ENCODE measurements at regions not wholly inside any gene's neighbourhood (a gene's known extent, or its start where the extent isn't known, plus 50 kb on each side); places are given as distances from the start of the nearest gene placed in this dataset.

DNA sequence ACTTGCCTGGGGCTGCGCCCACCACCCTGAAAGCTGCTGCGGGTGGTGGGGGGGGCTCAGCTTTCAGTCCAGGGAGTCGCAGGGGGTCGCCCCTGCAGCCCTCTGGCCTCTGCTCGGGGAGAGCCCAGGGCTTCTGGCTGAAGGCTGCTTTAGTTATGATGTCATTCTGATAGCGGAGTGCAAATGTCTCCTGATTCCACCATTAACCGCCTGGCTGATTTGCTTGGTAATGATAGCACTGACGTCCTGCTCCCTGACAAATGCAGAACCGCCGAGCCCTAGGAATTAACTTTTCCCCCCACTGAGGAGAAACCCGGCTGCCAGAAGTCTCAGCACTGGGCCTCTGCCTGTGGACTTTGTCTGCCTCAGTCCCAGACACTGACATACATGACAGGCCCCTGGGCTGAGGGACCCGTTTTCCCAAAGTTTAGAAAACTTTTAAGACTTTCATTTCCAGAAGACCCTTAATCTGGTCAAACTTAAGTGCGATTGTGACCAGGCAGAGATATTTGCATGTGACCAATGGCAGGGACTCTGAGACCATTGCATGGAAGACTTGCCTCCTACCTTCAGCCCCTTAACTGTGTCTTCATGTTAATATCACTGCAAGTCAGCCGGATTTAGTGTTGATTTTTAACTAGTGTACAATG, 142.5 kb upstream of the ZNF536 start:
- Histone ChIP-seq H3K4me3 (ENCODE audit: low read depth, low read length) (no peak overlapping the region), H3K36me3 (ENCODE audit: control insufficient read depth, insufficient read depth, low read length) (no peaks in the 10 kb centered on the region), H3K27me3 (ENCODE audit: control insufficient read depth, insufficient read depth, low read length) (peaks cover 18% of the 10 kb centered on the region)
- ChIA-PET CTCF (no interaction called here), POLR2A (no interaction called here)
- TF ChIP-seq, protein P1, sequence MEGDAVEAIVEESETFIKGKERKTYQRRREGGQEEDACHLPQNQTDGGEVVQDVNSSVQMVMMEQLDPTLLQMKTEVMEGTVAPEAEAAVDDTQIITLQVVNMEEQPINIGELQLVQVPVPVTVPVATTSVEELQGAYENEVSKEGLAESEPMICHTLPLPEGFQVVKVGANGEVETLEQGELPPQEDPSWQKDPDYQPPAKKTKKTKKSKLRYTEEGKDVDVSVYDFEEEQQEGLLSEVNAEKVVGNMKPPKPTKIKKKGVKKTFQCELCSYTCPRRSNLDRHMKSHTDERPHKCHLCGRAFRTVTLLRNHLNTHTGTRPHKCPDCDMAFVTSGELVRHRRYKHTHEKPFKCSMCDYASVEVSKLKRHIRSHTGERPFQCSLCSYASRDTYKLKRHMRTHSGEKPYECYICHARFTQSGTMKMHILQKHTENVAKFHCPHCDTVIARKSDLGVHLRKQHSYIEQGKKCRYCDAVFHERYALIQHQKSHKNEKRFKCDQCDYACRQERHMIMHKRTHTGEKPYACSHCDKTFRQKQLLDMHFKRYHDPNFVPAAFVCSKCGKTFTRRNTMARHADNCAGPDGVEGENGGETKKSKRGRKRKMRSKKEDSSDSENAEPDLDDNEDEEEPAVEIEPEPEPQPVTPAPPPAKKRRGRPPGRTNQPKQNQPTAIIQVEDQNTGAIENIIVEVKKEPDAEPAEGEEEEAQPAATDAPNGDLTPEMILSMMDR (IDR thresholded peaks at IDR 0.05; ENCODE audit: insufficient read depth, low read depth, low read length) = no peak
- no peak for DNase-seq (ENCODE audit: low read depth)

DNA sequence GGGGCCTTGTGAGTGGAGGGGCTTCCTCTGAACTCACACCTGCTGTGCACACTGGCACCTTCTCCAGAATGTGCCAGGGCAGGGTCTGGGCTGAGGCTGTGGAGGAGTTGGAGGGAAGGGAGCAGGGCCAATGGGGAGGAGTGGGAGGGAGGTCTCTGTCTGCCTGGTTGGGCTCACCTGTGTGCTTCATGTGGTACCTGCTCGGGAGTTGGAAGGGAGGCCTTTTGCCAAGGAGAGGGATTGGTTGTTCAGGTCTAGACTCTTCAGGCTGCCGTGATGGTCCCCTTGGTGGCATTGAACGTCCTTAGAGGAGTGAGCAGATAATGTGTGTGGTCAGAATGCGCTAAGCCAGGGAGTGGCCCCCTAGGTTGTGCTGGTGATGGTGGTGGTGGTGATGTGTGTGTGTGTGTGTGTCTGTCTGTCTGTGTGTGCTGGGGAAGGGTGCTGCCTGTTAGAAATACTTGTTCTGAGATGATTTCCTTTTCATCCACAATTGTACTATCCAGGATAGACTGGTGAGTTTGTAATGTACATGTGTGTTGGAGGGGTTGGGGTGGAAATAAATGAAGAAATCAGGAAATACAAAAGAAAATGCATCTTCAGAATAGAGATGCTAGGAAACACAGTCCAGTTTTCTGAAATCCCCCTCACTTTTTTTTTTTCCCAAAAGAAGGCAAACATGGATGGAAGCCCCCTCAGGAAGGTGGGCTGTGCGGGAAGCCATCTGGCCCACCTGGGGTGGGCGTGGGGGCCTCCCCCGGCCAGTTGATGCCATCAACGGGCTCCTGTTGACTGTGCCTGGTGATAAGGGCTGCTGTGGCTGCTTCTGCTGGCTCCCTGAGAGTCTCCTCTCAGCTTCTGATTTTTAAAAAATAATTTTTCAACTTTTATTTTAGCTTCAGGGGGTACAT, 140.5 kb upstream of the ZNF536 start:
- Histone ChIP-seq H3K4me3 (ENCODE audit: low read depth, low read length) (no peak overlapping the region), H3K27me3 (ENCODE audit: control insufficient read depth, insufficient read depth, low read length) (peaks cover 8% of the 10 kb centered on the region), H3K36me3 (ENCODE audit: control insufficient read depth, insufficient read depth, low read length) (no peaks in the 10 kb centered on the region)
- TF ChIP-seq, protein P1 (IDR thresholded peaks at IDR 0.05; ENCODE audit: insufficient read depth, low read depth, low read length) = no peak
- ChIA-PET POLR2A (no interaction called here), CTCF (no interaction called here)
- no peak for DNase-seq (ENCODE audit: low read depth)

DNA sequence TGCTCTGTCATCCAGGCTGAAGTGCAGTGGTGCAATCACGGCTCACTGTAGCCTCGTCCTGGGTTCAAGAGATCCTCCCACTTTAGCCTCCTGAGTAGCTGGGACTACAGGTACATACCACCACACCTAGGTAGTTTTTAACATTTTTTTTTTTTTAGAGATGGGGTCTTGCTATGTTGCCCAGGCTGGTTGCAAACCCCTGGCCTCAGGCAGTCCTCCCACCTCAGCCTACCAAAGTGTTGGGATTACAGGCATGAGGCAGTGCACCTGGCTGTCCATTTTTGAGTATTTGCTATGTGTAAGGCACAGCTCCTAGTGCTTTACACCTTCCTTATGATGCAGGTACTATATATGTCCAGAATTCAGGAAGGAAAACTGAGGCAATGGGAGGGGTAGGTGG, 138.8 kb upstream of the ZNF536 start:
- Histone ChIP-seq H3K36me3 (ENCODE audit: control insufficient read depth, insufficient read depth, low read length) (no peaks in the 10 kb centered on the region), H3K4me3 (ENCODE audit: low read depth, low read length) (no peak overlapping the region), H3K27me3 (ENCODE audit: control insufficient read depth, insufficient read depth, low read length) (peaks cover 4% of the 10 kb centered on the region)
- no peak for DNase-seq (ENCODE audit: low read depth)
- TF ChIP-seq, protein P1 (IDR thresholded peaks at IDR 0.05; ENCODE audit: insufficient read depth, low read depth, low read length) = no peak
- POLR2A ChIA-PET = no interaction called here
- CTCF ChIA-PET = no interaction called here

DNA sequence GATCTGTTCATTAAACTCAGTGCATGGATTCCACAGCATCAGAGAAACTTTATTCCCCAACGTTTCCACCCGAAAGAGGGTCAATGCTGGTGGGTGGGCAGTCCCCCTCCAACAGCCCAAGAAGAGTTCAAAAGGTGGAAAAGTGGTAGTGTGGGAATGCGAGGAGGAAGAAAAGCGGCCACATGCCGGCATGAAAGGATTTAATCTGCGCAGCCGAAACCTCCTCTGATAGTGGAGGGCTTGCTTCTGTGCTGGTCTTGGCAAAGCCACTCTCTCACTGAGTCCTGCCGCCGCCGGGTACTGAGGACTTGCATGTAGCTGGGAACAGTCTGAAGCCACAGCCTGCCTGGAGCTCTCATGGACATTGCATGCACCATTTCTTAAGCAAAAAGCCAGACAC, 136.2 kb upstream of the ZNF536 start:
- TF ChIP-seq, protein P1 (IDR thresholded peaks at IDR 0.05; ENCODE audit: insufficient read depth, low read depth, low read length) = no peak
- Histone ChIP-seq H3K27me3 (ENCODE audit: control insufficient read depth, insufficient read depth, low read length) (no peaks in the 10 kb centered on the region), H3K36me3 (ENCODE audit: control insufficient read depth, insufficient read depth, low read length) (no peaks in the 10 kb centered on the region), H3K4me3 (ENCODE audit: low read depth, low read length) (no peak overlapping the region)
- ChIA-PET POLR2A (no interaction called here), CTCF (interaction anchor here (0.6 kb wide), 1 partner anchor 413 kb away, joined by 3 read pairs; no protein-coding TSS in a partner anchor)
- DNase-seq (ENCODE audit: low read depth) = no peak

DNA sequence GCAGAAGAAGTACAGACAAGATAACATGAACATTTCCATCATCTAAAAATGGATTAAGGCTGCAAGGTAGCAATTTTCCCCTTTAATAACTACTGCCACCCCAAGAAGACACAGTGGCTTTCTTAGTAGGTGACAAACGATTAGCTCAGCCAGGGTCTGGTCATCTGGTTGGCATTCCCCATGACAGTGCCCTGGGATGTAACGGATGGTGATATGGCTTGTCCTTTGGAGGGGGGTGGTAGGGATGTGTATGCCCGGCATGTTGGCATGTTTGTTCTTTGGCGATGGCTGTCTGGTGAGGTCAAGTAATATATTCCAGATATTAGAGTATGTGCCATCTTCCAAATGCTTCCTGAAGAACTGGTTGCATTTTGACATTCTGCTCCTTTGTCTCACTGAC, 135.6 kb upstream of the ZNF536 start:
- ChIA-PET CTCF (interaction anchor here (0.6 to 0.7 kb wide), 3 partner anchors 12 to 1987 kb away, joined by 3 read pairs; no protein-coding TSS in a partner anchor), POLR2A (no interaction called here)
- DNase-seq (ENCODE audit: low read depth) = no peak
- H3K4me3 ChIP-seq (ENCODE audit: low read depth, low read length) = no peak overlapping the region
- TF ChIP-seq, protein P1 (IDR thresholded peaks at IDR 0.05; ENCODE audit: insufficient read depth, low read depth, low read length) = no peak
- H3K36me3 ChIP-seq (ENCODE audit: control insufficient read depth, insufficient read depth, low read length) = no peaks in the 10 kb centered on the region
- H3K27me3 ChIP-seq (ENCODE audit: control insufficient read depth, insufficient read depth, low read length) = no peaks in the 10 kb centered on the region
